ENCODE measurements at regions not wholly inside any gene's neighbourhood (a gene's known extent, or its start where the extent isn't known, plus 50 kb on each side); places are given as distances from the start of the nearest gene placed in this dataset.

DNA sequence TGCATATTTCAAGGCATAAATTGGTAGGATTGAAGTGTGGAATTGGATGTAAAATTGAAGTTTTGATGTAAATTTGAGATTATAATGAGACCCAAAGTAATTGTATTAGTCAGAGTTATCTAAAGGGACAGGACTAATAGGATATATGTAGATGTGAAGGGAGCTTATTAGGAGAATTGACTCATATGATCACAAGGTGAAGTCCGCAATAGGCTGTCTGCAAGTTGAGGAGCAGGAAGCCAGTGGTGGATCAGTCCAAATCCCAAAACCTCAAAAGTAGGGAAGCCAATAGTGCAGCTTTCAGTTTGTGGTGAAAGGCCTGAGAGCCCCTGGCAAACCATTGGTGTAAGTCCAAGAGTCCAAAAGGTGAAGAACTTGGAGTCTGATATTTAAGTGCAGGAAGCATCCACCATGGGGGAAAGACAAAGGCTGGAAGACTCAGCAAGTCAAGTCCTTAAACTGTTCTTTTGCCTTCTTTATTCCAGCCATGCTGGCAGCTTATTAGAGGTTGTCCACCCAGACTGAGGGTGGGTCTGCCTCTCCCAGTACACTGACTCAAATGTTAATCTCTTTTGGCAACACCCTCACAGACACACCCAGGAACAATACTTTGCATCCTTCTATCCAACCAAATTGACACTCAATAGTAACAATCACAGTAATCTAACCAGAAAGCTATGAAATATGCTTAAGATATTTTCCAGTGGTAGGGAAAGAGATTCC, 442.6 kb upstream of the PTCHD4 start:
- no peak for TF ChIP-seq SP1 (IDR thresholded peaks at IDR 0.05; ENCODE audit: low read depth, low read length)
- TF ChIP-seq RCOR1 (conservative IDR thresholded peaks at IDR 0.05; ENCODE audit: low read depth, low read length), result no peak
- no peak for TF ChIP-seq SUZ12 (IDR thresholded peaks at IDR 0.05; ENCODE audit: unreplicated experiment)
- no peak for TF ChIP-seq ZNF274 (IDR thresholded peaks at IDR 0.05; ENCODE audit: insufficient read depth, insufficient read length)
- TF ChIP-seq POLR2A (IDR thresholded peaks at IDR 0.05; ENCODE audit: low read depth, low read length), result no peak
- TF ChIP-seq HDGF (IDR thresholded peaks at IDR 0.05), result no peak
- TF ChIP-seq JUND (IDR thresholded peaks at IDR 0.05; ENCODE audit: low read depth, low read length), result no peak
- TF ChIP-seq REST (IDR thresholded peaks at IDR 0.05; ENCODE audit: low read depth, low read length), result no peak
- no peak for TF ChIP-seq ZBTB11 (CRISPR knock-in tag; IDR thresholded peaks at IDR 0.05)
- TF ChIP-seq SRF (IDR thresholded peaks at IDR 0.05; ENCODE audit: low read depth in 2 of 2, low read length in 2 of 2), result no peak
- TF ChIP-seq CTCF (IDR thresholded peaks at IDR 0.05 in 2 of 3, conservative IDR thresholded peaks at IDR 0.05 in 1 of 3; ENCODE audit: control insufficient read depth in 2 of 3, extremely low read depth in 1 of 3, insufficient read depth in 1 of 3, low read depth in 3 of 3, low read length in 3 of 3), result no peak
- TF ChIP-seq GABPA (IDR thresholded peaks at IDR 0.05; ENCODE audit: low read depth), result no peak

All from GM12878 (cell line).